H1 (cell line): ENCODE measurements at regions not wholly inside any gene's neighbourhood (a gene's known extent, or its start where the extent isn't known, plus 50 kb on each side); places are given as distances from the start of the nearest gene placed in this dataset.

Experiments
- CTCF ChIA-PET: fragments of 300-600 bp; sonication (Branson Sonifier 250); formaldehyde crosslinking; loops from one replicate; lab custom pipeline; 2021; ENCODE audit not compliant: partially characterized antibody; lab: Charles Lee
- POLR2A ChIA-PET: fragments of 300-600 bp; sonication (Branson Sonifier 250); formaldehyde crosslinking; loops from one replicate; lab custom pipeline; 2021; ENCODE audit warnings: inconsistent platforms; ENCODE audit not compliant: partially characterized antibody; lab: Charles Lee
- DNase-seq, 2 experiments: peaks; one replicate each; pipeline versions ENCODE4 v3.0.0 to v3.0.0-alpha.2; 2010 to 2022; ENCODE audit warnings: low spot score in 2 of 2, low read depth in 1 of 2, mixed read lengths in 1 of 2
- FAIRE-seq: peaks from 2 replicates; lab custom pipeline; 2011; peaks lifted over from hg19 to GRCh38; lab: Jason Lieb, UNC
- H2AFZ ChIP-seq: 2 replicates; pipeline ENCODE4 v1.8.1; 2012; ENCODE audit warnings: low read length, inconsistent platforms
- H2AK5ac ChIP-seq: 2 replicates; pipeline ENCODE4 v1.6.1; 2013; ENCODE audit warnings: low read depth, low read length
- H2BK120ac ChIP-seq: replicated peaks from 2 replicates; pipeline ENCODE3; 2013; ENCODE audit warnings: low read depth, low read length, inconsistent platforms
- H2BK12ac ChIP-seq: 2 replicates; pipeline ENCODE4 v1.6.1; 2013; ENCODE audit warnings: low read depth, low read length
- H2BK15ac ChIP-seq: 2 replicates; pipeline ENCODE4 v1.6.1; 2013; ENCODE audit warnings: low read length
- H2BK20ac ChIP-seq: 2 replicates; pipeline ENCODE4 v1.6.1; 2013; ENCODE audit warnings: low read length
- H2BK5ac ChIP-seq: 2 replicates; pipeline ENCODE4 v1.6.1; 2013; ENCODE audit warnings: low read depth, low read length
- H3K14ac ChIP-seq: 2 replicates; pipeline ENCODE4 v1.6.1; 2013; ENCODE audit warnings: inconsistent platforms; ENCODE audit not compliant: insufficient read length
- H3K18ac ChIP-seq: 2 replicates; pipeline ENCODE4 v1.6.1; 2013; ENCODE audit warnings: low read length; ENCODE audit errors: extremely low read depth
- H3K23ac ChIP-seq: 2 replicates; pipeline ENCODE4 v1.6.1; 2013; ENCODE audit warnings: inconsistent platforms; ENCODE audit not compliant: insufficient read length
- H3K23me2 ChIP-seq: 2 replicates; pipeline ENCODE4 v1.6.1; 2013; ENCODE audit warnings: low read depth, low read length
- H3K27ac ChIP-seq: 2 replicates; pipeline ENCODE4 v1.6.1; 2011; ENCODE audit warnings: low read depth, low read length, inconsistent platforms
- H3K27me3 ChIP-seq, 4 experiments: replicated peaks in 1 of 4; 1 replicate in 1 of 4; 2 replicates in 3 of 4; pipeline versions ENCODE4 v1.6.1 to v1.8.1; 2011 to 2013; ENCODE audit warnings: low read length in 3 of 4, mild to moderate bottlenecking in 3 of 4, inconsistent platforms in 2 of 4, mixed read lengths in 2 of 4, moderate library complexity in 1 of 4; ENCODE audit not compliant: control insufficient read depth in 3 of 4, insufficient read depth in 3 of 4; ENCODE audit errors: extremely low read depth in 1 of 4
- H3K36me3 ChIP-seq, 4 experiments: 2 replicates each; pipeline versions ENCODE4 v1.6.1 to v1.8.1; 2011 to 2013; ENCODE audit warnings: mild to moderate bottlenecking in 4 of 4, low read length in 3 of 4, moderate library complexity in 2 of 4, control low read depth in 1 of 4, inconsistent platforms in 1 of 4; ENCODE audit not compliant: insufficient read depth in 4 of 4, control insufficient read depth in 2 of 4
- H3K4ac ChIP-seq: replicated peaks from 2 replicates; pipeline ENCODE3; 2013; ENCODE audit warnings: low read length, low read depth, mixed read lengths, inconsistent platforms; ENCODE audit not compliant: insufficient read length
- H3K4me1 ChIP-seq, 4 experiments: replicated peaks in 1 of 4; 1 replicate in 1 of 4; 2 replicates in 3 of 4; pipeline versions ENCODE4 v1.6.1 to v1.8.1; 2011 to 2013; ENCODE audit warnings: low read length in 3 of 4, inconsistent platforms in 2 of 4, mixed read lengths in 1 of 4; ENCODE audit not compliant: insufficient read depth in 4 of 4, control insufficient read depth in 3 of 4
- H3K4me2 ChIP-seq, 2 experiments: 2 replicates each; pipeline versions ENCODE4 v1.6.1 to v1.8.1; 2011 to 2013; ENCODE audit warnings: low read depth in 2 of 2, low read length in 2 of 2, control low read depth in 1 of 2, inconsistent platforms in 1 of 2, mild to moderate bottlenecking in 1 of 2; ENCODE audit not compliant: insufficient read depth in 1 of 2
- H3K4me3 ChIP-seq, 4 experiments: fragments of 200-600, 300-600 bp in 1 of 4; sonication (generic), shearing (Covaris generic), sonication (Bioruptor Twin) in 1 of 4; 2 replicates each; pipeline versions ENCODE4 v1.5.1 to v1.8.1; 2011 to 2016; ENCODE audit warnings: low read length in 4 of 4, low read depth in 3 of 4, control low read depth in 2 of 4, inconsistent platforms in 2 of 4, mild to moderate bottlenecking in 2 of 4, mixed read lengths in 1 of 4, moderate library complexity in 1 of 4; ENCODE audit not compliant: insufficient read depth in 2 of 4; ENCODE audit errors: extremely low read depth in 1 of 4
- H3K56ac ChIP-seq: replicated peaks from 2 replicates; pipeline ENCODE3; 2013; ENCODE audit warnings: low read depth, mild to moderate bottlenecking, mixed read lengths, low read length, inconsistent platforms; ENCODE audit not compliant: insufficient read length
- H3K79me1 ChIP-seq: 2 replicates; pipeline ENCODE4 v1.6.1; 2013; ENCODE audit warnings: low read depth, low read length, control low read depth
- H3K79me2 ChIP-seq, 2 experiments: 2 replicates each; pipeline versions ENCODE4 v1.6.1 to v1.8.1; 2012 to 2013; ENCODE audit warnings: low read length in 2 of 2, mild to moderate bottlenecking in 2 of 2, inconsistent platforms in 1 of 2; ENCODE audit not compliant: insufficient read depth in 2 of 2, control insufficient read depth in 1 of 2
- H3K9ac ChIP-seq, 4 experiments: replicated peaks in 1 of 4; 1 replicate in 1 of 4; 2 replicates in 3 of 4; pipeline versions ENCODE4 v1.6.1 to v1.8.1; 2011 to 2013; ENCODE audit warnings: low read depth in 3 of 4, low read length in 3 of 4, control low read depth in 2 of 4, mild to moderate bottlenecking in 2 of 4, moderate library complexity in 2 of 4, inconsistent platforms in 1 of 4; ENCODE audit errors: extremely low read depth in 1 of 4
- H3K9me3 ChIP-seq, 2 experiments: 2 replicates each; pipeline versions ENCODE4 v1.6.1 to v1.8.1; 2012 to 2013; ENCODE audit warnings: mild to moderate bottlenecking in 2 of 2, moderate library complexity in 2 of 2, control low read depth in 1 of 2, inconsistent platforms in 1 of 2, low read depth in 1 of 2, low read length in 1 of 2, mixed read lengths in 1 of 2; ENCODE audit not compliant: insufficient read depth in 2 of 2
- H4K20me1 ChIP-seq, 2 experiments: replicated peaks in 1 of 2; 2 replicates each; pipeline versions ENCODE3 to v1.8.1; 2011 to 2013; ENCODE audit warnings: inconsistent platforms in 2 of 2, low read length in 2 of 2, mild to moderate bottlenecking in 1 of 2; ENCODE audit not compliant: insufficient read depth in 2 of 2, control insufficient read depth in 1 of 2
- H4K5ac ChIP-seq: 2 replicates; pipeline ENCODE4 v1.6.1; 2013; ENCODE audit warnings: low read length, low read depth, mixed read lengths, inconsistent platforms; ENCODE audit not compliant: insufficient read length
- H4K8ac ChIP-seq: 2 replicates; pipeline ENCODE4 v1.8.0; 2013; ENCODE audit warnings: mild to moderate bottlenecking, moderate library complexity, low read length, inconsistent platforms; ENCODE audit not compliant: insufficient read depth; ENCODE audit errors: extremely low read depth
- H4K91ac ChIP-seq: replicated peaks from 2 replicates; pipeline ENCODE3; 2013; ENCODE audit warnings: low read length, mixed read lengths, inconsistent platforms; ENCODE audit not compliant: insufficient read length
- CHD1 ChIP-seq: IDR thresholded peaks from 2 replicates; pipeline ENCODE4 v1.6.1; 2012; ENCODE audit warnings: low read depth, low read length, improper control_type of control experiment
- CTBP2 ChIP-seq: IDR thresholded peaks from 2 replicates; pipeline ENCODE4 v1.7.0; 2011; ENCODE audit warnings: borderline replicate concordance, mild to moderate bottlenecking, moderate library complexity, mixed read lengths, low read length; ENCODE audit not compliant: insufficient read depth, insufficient read length
- EGR1 ChIP-seq: IDR thresholded peaks from 2 replicates; pipeline ENCODE4 v1.6.1; 2011; ENCODE audit warnings: low read depth, low read length, borderline replicate concordance
- GABPA ChIP-seq: IDR thresholded peaks from 2 replicates; pipeline ENCODE4 v1.6.1; 2011; ENCODE audit warnings: mild to moderate bottlenecking, low read length, moderate library complexity, borderline replicate concordance; ENCODE audit not compliant: insufficient read depth
- SRF ChIP-seq: IDR thresholded peaks from 2 replicates; pipeline ENCODE4 v1.6.1; 2011; ENCODE audit warnings: mild to moderate bottlenecking, low read depth, low read length, moderate library complexity
- WGBS, 2 experiments: shearing (Covaris generic) in 1 of 2; methylation state at CpG; one replicate each; pipeline versions ENCODE4 v1.1.6 to v1.1.7; 2013 to 2015; ENCODE audit warnings: low lambda C conversion rate in 2 of 2, mixed read lengths in 2 of 2, inconsistent platforms in 1 of 2, low coverage in 1 of 2, missing lambda C conversion rate in 1 of 2; ENCODE audit not compliant: insufficient replicate concordance in 2 of 2, insufficient coverage in 1 of 2, insufficient read length in 1 of 2; ENCODE audit errors: extremely low coverage in 1 of 2, missing lambda C conversion rate in 1 of 2; 5-methylcytosine and 5-hydroxymethylcytosine counted together

- H2BK15ac ChIP-seq, result no peak overlapping the region
- no peak overlapping the region for H4K5ac ChIP-seq
- no peak overlapping the region for H3K4me2 ChIP-seq
- no peak for DNase-seq
- H4K8ac ChIP-seq, result no peak overlapping the region
- POLR2A ChIA-PET, result no interaction called here
- no peak overlapping the region for H3K18ac ChIP-seq
- H3K79me1 ChIP-seq, result no peaks in the 10 kb centered on the region
- H3K4me1 ChIP-seq, result no peaks in the 10 kb centered on the region
- no peak overlapping the region for H2BK20ac ChIP-seq
- no peak overlapping the region for H3K9ac ChIP-seq
- no peak overlapping the region for H2AK5ac ChIP-seq
- H3K56ac ChIP-seq, result no peak overlapping the region
- FAIRE-seq, result no peak
- no peaks in the 10 kb centered on the region for H4K20me1 ChIP-seq
- no peak overlapping the region for H2BK120ac ChIP-seq
- H3K9me3 ChIP-seq, result no peaks in the 10 kb centered on the region
- no peaks in the 10 kb centered on the region for H3K27me3 ChIP-seq
- no peak overlapping the region for H3K27ac ChIP-seq
- no peak for TF ChIP-seq CHD1
- TF ChIP-seq EGR1, result no peak
- TF ChIP-seq CTBP2, result no peak
- TF ChIP-seq GABPA, result no peak
- TF ChIP-seq SRF, result no peak
- TF ChIP-seq, all 59 proteins: peak for 0
- Histone ChIP-seq H3K23ac (no peak overlapping the region), H3K4ac (no peak overlapping the region), H3K4me3 (no peak overlapping the region), H3K36me3 (no peaks in the 10 kb centered on the region), H4K91ac (no peak overlapping the region), H2AFZ (no peak overlapping the region), H3K79me2 (no peaks in the 10 kb centered on the region), H2BK5ac (no peak overlapping the region), H3K14ac (no peak overlapping the region), H2BK12ac (no peak overlapping the region), H3K23me2 (no peaks in the 10 kb centered on the region)
- CTCF ChIA-PET, result no interaction called here
- 90% methylated on average over 5 of the region's 5 CpGs; no CpG with 5 or more reads in 1 of the 2 experiments for WGBS, 2 experiments
Measured at GRCh38 chr12:105574056-105574715, 243.7 kb downstream of the C12orf75 start.
